MM.1S (cell line): ENCODE measurements at regions not wholly inside any gene's neighbourhood (a gene's known extent, or its start where the extent isn't known, plus 50 kb on each side); places are given as distances from the start of the nearest gene placed in this dataset.

Experiments used
- CTCF ChIP-seq: fragments of 300-600 bp; sonication (generic); IDR thresholded peaks from 2 replicates; pipeline ENCODE4 v1.5.1; 2016; ENCODE audit warnings: antibody characterized with exemption, low read length, mixed read lengths
- EZH2 ChIP-seq: fragments of 300-600 bp; sonication (generic); optimal IDR thresholded peaks from 2 replicates; pipeline ENCODE3; 2017; ENCODE audit warnings: low read depth, mild to moderate bottlenecking, antibody characterized with exemption, low read length, mixed read lengths

DNA sequence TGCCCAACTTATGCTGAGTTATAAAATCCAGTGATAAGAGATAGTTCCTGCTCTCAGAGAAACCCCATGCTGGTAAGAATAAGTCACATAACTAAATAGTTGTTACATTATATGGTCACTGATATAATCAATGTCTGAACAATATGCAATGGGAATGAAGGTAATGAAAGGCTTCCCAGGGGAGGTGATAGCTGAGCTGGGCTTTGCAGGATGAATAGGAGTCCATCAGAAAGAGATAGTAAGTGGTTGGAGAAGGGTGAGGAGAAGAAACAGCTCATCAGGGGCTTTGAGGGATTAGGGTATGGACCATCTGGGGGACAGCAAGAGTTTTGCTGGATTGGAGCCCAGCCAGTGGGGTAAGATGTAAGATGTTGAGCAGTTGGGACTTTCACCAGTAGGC, 266.7 kb upstream of the CRY1 start:
- no peak for TF ChIP-seq CTCF
- no peak for TF ChIP-seq EZH2
